Testis (tissue), 2 donors: ENCODE measurements at regions not wholly inside any gene's neighbourhood (a gene's known extent, or its start where the extent isn't known, plus 50 kb on each side); places are given as distances from the start of the nearest gene placed in this dataset.

Experiments
- DNase-seq: peaks from one replicate; pipeline ENCODE4 v3.0.0-alpha.2; 2019
- H3K27ac ChIP-seq, 2 donors: fragments of 200-600 bp; sonication (generic); one replicate each; pipeline ENCODE4 v1.5.1; 2019
- H3K27me3 ChIP-seq: fragments of 200-600 bp; sonication (generic); one replicate; pipeline ENCODE4 v1.5.1; 2019
- H3K36me3 ChIP-seq: fragments of 200-600 bp; sonication (generic); one replicate; pipeline ENCODE4 v1.5.1; 2017; ENCODE audit warnings: low read depth; ENCODE audit errors: missing control alignments
- H3K4me1 ChIP-seq: fragments of 200-600 bp; sonication (generic); one replicate; pipeline ENCODE4 v1.5.1; 2019
- H3K4me3 ChIP-seq, 2 donors: fragments of 200-600 bp; sonication (generic); one replicate each; pipeline ENCODE4 v1.5.1; 2017 to 2019
- H3K9me3 ChIP-seq: fragments of 200-600 bp; sonication (generic); one replicate; pipeline ENCODE4 v1.5.1; 2017
- CTCF ChIP-seq, 3 experiments: fragments of 450-650 bp in 2 of 3; fragments of 200-600 bp in 1 of 3; sonication (generic) in 1 of 3; IDR thresholded peaks; one replicate each; pipeline ENCODE4 v1.5.1; 2016 to 2019; ENCODE audit warnings: antibody characterized with exemption in 3 of 3, mild to moderate bottlenecking in 2 of 3, moderate library complexity in 1 of 3
- POLR2A ChIP-seq: fragments of 450-650 bp; IDR thresholded peaks from one replicate; pipeline ENCODE4 v1.6.1; 2017; ENCODE audit warnings: antibody characterized with exemption, mild to moderate bottlenecking, moderate library complexity
- WGBS, 2 donors: methylation state at CpG; one replicate each; pipeline ENCODE4 v1.1.5; 2018; 5-methylcytosine and 5-hydroxymethylcytosine counted together
- intact Hi-C: fragments of 100-400 bp; cut with DNase I; formaldehyde crosslinking; loops from one replicate; pipeline ENCODE4 v1.15.1; 2023; ENCODE audit warnings: low total_unique reads

DNA sequence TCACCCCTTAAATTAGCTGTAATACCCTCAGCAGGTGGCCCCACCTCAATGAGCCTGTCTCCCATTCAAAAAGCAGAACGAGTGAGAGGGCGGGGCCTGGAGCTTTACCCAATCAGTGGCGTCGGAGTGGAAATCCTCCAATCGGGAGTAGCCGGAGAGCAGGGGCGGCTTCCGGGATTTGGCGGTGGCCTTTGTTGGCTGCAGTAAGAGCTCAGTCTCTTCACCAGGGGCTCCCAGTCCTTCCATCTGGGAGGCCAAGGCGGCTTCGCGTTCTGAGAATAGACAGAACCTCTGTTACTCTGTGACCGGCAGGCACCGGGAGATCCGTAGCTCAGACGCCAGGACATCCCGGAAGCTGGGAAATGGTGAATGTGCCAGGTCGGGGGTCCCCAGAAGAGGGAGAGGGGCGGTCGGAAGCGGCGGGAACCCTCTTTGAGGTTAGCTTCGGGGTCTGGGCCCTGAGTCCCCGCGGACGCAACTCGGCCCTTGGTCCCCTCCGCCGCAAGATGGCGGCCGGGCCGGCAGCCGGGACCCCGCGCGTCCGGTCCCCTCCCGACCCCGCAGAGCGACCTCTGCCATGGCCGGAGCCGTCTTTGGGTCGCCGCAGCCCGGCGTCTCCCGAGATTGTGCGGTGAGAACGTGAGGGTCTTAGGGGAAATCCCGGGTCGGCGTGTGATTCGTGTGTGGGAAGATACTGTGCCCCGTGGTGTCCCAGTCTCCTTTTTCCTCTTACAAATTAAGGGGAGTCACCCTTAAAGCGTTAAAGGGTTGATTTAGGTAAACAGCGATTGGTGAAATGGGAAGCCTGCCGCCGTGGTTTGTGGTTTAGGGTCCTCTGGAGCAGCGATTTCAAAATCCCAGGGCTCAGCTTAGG lies 160.3 kb upstream of the ZNF267 start:
- Histone ChIP-seq H3K36me3 (no peaks in the 10 kb centered on the region), H3K9me3 (no peaks in the 10 kb centered on the region), H3K27ac (peak overlapping the region; percentile 76 to 93), H3K27me3 (no peaks in the 10 kb centered on the region), H3K4me3 (peak overlapping the region; percentile 85 to 100), H3K4me1 (peaks cover 8% of the 10 kb centered on the region)
- no peak for TF ChIP-seq CTCF (IDR thresholded peaks at IDR 0.05)
- DNase-seq = peak; percentile 97
- intact Hi-C loops = no loop called here
- 0 to 1% methylated on average over 14 to 59 of the region's 59 CpGs for WGBS, 2 donors

DNA sequence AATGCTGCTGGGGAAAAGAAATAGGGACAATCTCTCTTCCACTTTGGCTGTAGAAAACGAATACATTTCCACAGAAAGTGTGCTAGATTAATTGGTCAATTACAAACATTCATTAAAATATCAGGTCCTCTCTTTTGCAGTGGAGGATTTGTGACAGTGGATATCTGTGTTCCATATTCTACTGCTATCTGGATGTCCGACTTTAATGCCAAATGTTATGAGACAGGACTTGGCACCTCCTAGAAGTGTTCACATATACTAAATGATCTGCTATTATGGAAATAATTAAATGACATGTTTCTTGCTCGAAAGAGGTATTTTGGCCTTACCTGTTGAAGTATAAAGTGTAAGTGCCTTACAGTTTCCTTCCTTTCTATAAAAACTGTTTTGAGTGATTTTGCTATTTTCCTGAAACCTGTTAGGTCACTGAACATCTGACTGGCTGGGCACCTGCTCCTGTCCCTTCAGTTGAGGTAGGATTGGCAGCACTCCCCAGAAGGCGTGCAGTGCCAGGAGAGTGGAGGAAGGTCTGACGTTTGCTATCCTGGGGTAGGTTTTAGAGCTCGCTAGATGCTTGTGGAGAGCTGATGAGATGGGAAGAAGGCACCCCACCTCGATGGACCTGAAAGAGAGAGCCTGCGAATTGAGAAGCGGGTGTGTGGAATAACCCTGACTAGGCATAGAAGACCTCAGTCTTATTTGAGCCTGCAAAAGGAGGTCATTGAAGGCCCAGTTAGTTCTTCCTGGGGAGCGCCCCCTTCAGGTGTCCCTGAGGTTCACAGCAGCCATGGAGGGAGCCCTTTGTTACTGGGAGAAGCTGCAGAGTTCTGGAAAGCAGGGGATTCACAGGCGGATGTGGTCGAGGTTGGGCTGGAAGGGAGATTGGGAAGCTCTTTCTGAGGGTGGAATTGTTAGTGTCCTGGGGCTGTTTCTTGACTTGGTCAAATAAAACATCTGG lies 159.4 kb upstream of the ZNF267 start:
- Histone ChIP-seq H3K4me1 (peaks cover 8% of the 10 kb centered on the region), H3K27me3 (no peaks in the 10 kb centered on the region), H3K27ac (peak overlapping the region; percentile 76 to 93), H3K36me3 (no peaks in the 10 kb centered on the region), H3K4me3 (peak overlapping the region; percentile 85 to 100), H3K9me3 (no peaks in the 10 kb centered on the region)
- WGBS, 2 donors = 39 to 43% methylated on average over 12 of the region's 12 CpGs
- TF ChIP-seq POLR2A (no peak), CTCF (IDR thresholded peaks at IDR 0.05) (no peak)
- intact Hi-C loops = no loop called here
- DNase-seq = no peak

GRCh38 chr16:31714903-31715504 lies 158.6 kb upstream of the ZNF267 start:
- intact Hi-C loops = no loop called here
- H3K9me3 ChIP-seq = no peaks in the 10 kb centered on the region

GRCh38 chr16:31715915-31716314 lies 157.7 kb upstream of the ZNF267 start:
- H3K27me3 ChIP-seq = no peaks in the 10 kb centered on the region
- intact Hi-C loops = no loop called here
- peaks cover 8% of the 10 kb centered on the region for H3K4me1 ChIP-seq
- TF ChIP-seq POLR2A (no peak), CTCF (IDR thresholded peaks at IDR 0.05) (no peak)
- H3K36me3 ChIP-seq = no peaks in the 10 kb centered on the region
- no peak overlapping the region for H3K4me3 ChIP-seq
- no peaks in the 10 kb centered on the region for H3K9me3 ChIP-seq
- H3K27ac ChIP-seq = no peak overlapping the region
- no peak for DNase-seq
- 93 to 96% methylated on average over 4 of the region's 4 CpGs for WGBS, 2 donors

More at GRCh38 chr16:31714903-31715504, 158.6 kb upstream of the ZNF267 start:
- Histone ChIP-seq H3K36me3 (no peaks in the 10 kb centered on the region), H3K27ac (no peak overlapping the region), H3K4me1 (peaks cover 8% of the 10 kb centered on the region), H3K4me3 (no peak overlapping the region), H3K27me3 (no peaks in the 10 kb centered on the region)
- 53 to 69% methylated on average over 2 of the region's 2 CpGs for WGBS, 2 donors
- TF ChIP-seq CTCF (IDR thresholded peaks at IDR 0.05) = no peak
- no peak for TF ChIP-seq POLR2A
- DNase-seq = no peak
